GM23338 (cell line): ENCODE measurements at regions not wholly inside any gene's neighbourhood (a gene's known extent, or its start where the extent isn't known, plus 50 kb on each side); places are given as distances from the start of the nearest gene placed in this dataset.

Experiments used
- EZH2 ChIP-seq: fragments of 200-600 bp; sonication (generic); IDR thresholded peaks from one replicate; pipeline ENCODE4 v1.8.0; 2017; ENCODE audit warnings: antibody characterized with exemption, mild to moderate bottlenecking, low read depth; ENCODE audit not compliant: unreplicated experiment
- EZH2phosphoT487 ChIP-seq: fragments of 200-600 bp; sonication (generic); IDR thresholded peaks from one replicate; pipeline ENCODE4 v1.8.1; 2018; ENCODE audit warnings: antibody characterized with exemption; ENCODE audit not compliant: unreplicated experiment
- JUNB ChIP-seq: IDR thresholded peaks from one replicate; pipeline ENCODE4 v1.6.1; 2016; ENCODE audit warnings: antibody characterized with exemption; ENCODE audit not compliant: unreplicated experiment
- POLR2AphosphoS5 ChIP-seq: IDR thresholded peaks from 2 replicates; pipeline ENCODE4 v1.6.1; 2016; ENCODE audit warnings: antibody characterized with exemption, low read depth
- STAT1 ChIP-seq: IDR thresholded peaks from one replicate; pipeline ENCODE4 v1.6.1; 2016; ENCODE audit warnings: antibody characterized with exemption; ENCODE audit not compliant: unreplicated experiment
- TF ChIP-seq, protein P1 (sequence below): IDR thresholded peaks from one replicate; pipeline ENCODE4 v1.6.1; 2018; ENCODE audit warnings: antibody characterized with exemption; ENCODE audit not compliant: unreplicated experiment
- TF ChIP-seq, protein P2 (sequence below), 2 experiments: fragments of 200-600 bp in 1 of 2; sonication (generic) in 1 of 2; conservative IDR thresholded peaks; 2 replicates each; pipeline versions ENCODE4 v1.5.1 to v1.6.1; 2016 to 2017; ENCODE audit warnings: antibody characterized with exemption in 2 of 2, low read depth in 2 of 2, mild to moderate bottlenecking in 2 of 2, moderate library complexity in 1 of 2
- TF ChIP-seq, protein P3 (sequence below): IDR thresholded peaks from 2 replicates; pipeline ENCODE4 v1.6.1; 2016; ENCODE audit warnings: antibody characterized with exemption

DNA sequence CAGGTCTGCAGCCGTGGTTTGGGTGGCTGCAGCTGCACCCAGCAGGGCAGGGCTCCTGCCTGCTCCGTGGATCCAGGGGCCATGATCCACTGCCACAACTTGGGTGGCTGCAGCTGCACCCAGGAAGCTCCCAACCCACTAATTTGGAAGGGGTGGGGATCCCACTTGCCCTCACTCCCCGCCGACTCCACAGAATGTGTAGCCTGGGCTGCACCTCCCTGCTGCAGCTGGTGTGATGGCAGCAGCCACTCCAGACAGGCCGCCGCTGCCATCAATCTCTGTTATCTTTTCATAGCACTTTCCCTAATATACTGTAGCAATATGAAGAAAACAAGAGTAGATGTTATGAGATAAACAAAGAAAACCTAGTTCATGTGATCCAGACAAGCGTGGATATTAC is 137.8 kb upstream of the CNTN3 start:
- TF ChIP-seq, protein P1, sequence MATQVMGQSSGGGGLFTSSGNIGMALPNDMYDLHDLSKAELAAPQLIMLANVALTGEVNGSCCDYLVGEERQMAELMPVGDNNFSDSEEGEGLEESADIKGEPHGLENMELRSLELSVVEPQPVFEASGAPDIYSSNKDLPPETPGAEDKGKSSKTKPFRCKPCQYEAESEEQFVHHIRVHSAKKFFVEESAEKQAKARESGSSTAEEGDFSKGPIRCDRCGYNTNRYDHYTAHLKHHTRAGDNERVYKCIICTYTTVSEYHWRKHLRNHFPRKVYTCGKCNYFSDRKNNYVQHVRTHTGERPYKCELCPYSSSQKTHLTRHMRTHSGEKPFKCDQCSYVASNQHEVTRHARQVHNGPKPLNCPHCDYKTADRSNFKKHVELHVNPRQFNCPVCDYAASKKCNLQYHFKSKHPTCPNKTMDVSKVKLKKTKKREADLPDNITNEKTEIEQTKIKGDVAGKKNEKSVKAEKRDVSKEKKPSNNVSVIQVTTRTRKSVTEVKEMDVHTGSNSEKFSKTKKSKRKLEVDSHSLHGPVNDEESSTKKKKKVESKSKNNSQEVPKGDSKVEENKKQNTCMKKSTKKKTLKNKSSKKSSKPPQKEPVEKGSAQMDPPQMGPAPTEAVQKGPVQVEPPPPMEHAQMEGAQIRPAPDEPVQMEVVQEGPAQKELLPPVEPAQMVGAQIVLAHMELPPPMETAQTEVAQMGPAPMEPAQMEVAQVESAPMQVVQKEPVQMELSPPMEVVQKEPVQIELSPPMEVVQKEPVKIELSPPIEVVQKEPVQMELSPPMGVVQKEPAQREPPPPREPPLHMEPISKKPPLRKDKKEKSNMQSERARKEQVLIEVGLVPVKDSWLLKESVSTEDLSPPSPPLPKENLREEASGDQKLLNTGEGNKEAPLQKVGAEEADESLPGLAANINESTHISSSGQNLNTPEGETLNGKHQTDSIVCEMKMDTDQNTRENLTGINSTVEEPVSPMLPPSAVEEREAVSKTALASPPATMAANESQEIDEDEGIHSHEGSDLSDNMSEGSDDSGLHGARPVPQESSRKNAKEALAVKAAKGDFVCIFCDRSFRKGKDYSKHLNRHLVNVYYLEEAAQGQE: no peak
- TF ChIP-seq, protein P2, sequence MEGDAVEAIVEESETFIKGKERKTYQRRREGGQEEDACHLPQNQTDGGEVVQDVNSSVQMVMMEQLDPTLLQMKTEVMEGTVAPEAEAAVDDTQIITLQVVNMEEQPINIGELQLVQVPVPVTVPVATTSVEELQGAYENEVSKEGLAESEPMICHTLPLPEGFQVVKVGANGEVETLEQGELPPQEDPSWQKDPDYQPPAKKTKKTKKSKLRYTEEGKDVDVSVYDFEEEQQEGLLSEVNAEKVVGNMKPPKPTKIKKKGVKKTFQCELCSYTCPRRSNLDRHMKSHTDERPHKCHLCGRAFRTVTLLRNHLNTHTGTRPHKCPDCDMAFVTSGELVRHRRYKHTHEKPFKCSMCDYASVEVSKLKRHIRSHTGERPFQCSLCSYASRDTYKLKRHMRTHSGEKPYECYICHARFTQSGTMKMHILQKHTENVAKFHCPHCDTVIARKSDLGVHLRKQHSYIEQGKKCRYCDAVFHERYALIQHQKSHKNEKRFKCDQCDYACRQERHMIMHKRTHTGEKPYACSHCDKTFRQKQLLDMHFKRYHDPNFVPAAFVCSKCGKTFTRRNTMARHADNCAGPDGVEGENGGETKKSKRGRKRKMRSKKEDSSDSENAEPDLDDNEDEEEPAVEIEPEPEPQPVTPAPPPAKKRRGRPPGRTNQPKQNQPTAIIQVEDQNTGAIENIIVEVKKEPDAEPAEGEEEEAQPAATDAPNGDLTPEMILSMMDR (conservative IDR thresholded peaks at IDR 0.05; ENCODE audit: low read depth in 2 of 2): no peak
- no peak for TF ChIP-seq EZH2
- no peak for TF ChIP-seq POLR2AphosphoS5
- TF ChIP-seq EZH2phosphoT487: no peak
- TF ChIP-seq, protein P3, sequence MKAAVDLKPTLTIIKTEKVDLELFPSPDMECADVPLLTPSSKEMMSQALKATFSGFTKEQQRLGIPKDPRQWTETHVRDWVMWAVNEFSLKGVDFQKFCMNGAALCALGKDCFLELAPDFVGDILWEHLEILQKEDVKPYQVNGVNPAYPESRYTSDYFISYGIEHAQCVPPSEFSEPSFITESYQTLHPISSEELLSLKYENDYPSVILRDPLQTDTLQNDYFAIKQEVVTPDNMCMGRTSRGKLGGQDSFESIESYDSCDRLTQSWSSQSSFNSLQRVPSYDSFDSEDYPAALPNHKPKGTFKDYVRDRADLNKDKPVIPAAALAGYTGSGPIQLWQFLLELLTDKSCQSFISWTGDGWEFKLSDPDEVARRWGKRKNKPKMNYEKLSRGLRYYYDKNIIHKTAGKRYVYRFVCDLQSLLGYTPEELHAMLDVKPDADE: no peak
- no peak for TF ChIP-seq JUNB
- TF ChIP-seq STAT1: no peak
